A204.1 (cell line): ENCODE measurements at regions not wholly inside any gene's neighbourhood (a gene's known extent, or its start where the extent isn't known, plus 50 kb on each side); places are given as distances from the start of the nearest gene placed in this dataset.
"Not testable (repeated sequence)": the region's sequence is repeated elsewhere in the genome, so short reads cannot be mapped to it uniquely, and the experiment has no call there.

ENCODE experiments used
- FAIRE-seq: peaks from 2 replicates; lab custom pipeline; 2012; peaks lifted over from hg19 to GRCh38; lab: Jason Lieb, UNC

GRCh38 chr10:65365878-65366277, 1560.0 kb upstream of the LRRTM3 start:
- no peak for FAIRE-seq

GRCh38 chr10:65367706-65368105, 1558.1 kb upstream of the LRRTM3 start:
- FAIRE-seq = no peak

GRCh38 chr10:65375528-65375927, 1550.3 kb upstream of the LRRTM3 start:
- no peak for FAIRE-seq

- FAIRE-seq = no peak
Observed at GRCh38 chr10:65377687-65378086, 1548.1 kb upstream of the LRRTM3 start.

- FAIRE-seq = no peak
Observed at GRCh38 chr10:65394502-65395297, 1531.1 kb upstream of the LRRTM3 start.

- no peak for FAIRE-seq
Observed at GRCh38 chr10:65395631-65396030, 1530.2 kb upstream of the LRRTM3 start.

GRCh38 chr10:65396997-65397396, 1528.8 kb upstream of the LRRTM3 start:
- FAIRE-seq = no peak

- FAIRE-seq = no peak
Observed at GRCh38 chr10:65408401-65408800, 1517.4 kb upstream of the LRRTM3 start.

- FAIRE-seq = no peak
Observed at GRCh38 chr10:65413001-65413400, 1512.8 kb upstream of the LRRTM3 start.

- no peak for FAIRE-seq
Observed at GRCh38 chr10:65415318-65415717, 1510.5 kb upstream of the LRRTM3 start.

GRCh38 chr10:65416094-65416493, 1509.7 kb upstream of the LRRTM3 start:
- FAIRE-seq = no peak

GRCh38 chr10:65419629-65420028, 1506.2 kb upstream of the LRRTM3 start:
- no peak for FAIRE-seq

- no peak for FAIRE-seq
Observed at GRCh38 chr10:65423043-65423442, 1502.8 kb upstream of the LRRTM3 start.

- not testable (repeated sequence) for FAIRE-seq
Observed at GRCh38 chr10:65429381-65429780, 1496.5 kb upstream of the LRRTM3 start.

GRCh38 chr10:65430979-65431378, 1494.9 kb upstream of the LRRTM3 start:
- no peak for FAIRE-seq

- no peak for FAIRE-seq
Observed at GRCh38 chr10:65470986-65471385, 1454.8 kb upstream of the LRRTM3 start.

- FAIRE-seq = no peak
Observed at GRCh38 chr10:65482848-65483247, 1443.0 kb upstream of the LRRTM3 start.

GRCh38 chr10:65491799-65492198, 1434.0 kb upstream of the LRRTM3 start:
- FAIRE-seq = no peak

- FAIRE-seq = no peak
Observed at GRCh38 chr10:65496541-65496940, 1429.3 kb upstream of the LRRTM3 start.

GRCh38 chr10:65497837-65498236, 1428.0 kb upstream of the LRRTM3 start:
- FAIRE-seq = no peak

- FAIRE-seq = no peak
Observed at GRCh38 chr10:65500716-65501115, 1425.1 kb upstream of the LRRTM3 start.

GRCh38 chr10:65501259-65501658, 1424.6 kb upstream of the LRRTM3 start:
- no peak for FAIRE-seq

GRCh38 chr10:65518379-65518778, 1407.5 kb upstream of the LRRTM3 start:
- FAIRE-seq = no peak

GRCh38 chr10:65528986-65529385, 1396.8 kb upstream of the LRRTM3 start:
- FAIRE-seq = no peak
